GM19463 (cell line): ENCODE measurements at regions not wholly inside any gene's neighbourhood (a gene's known extent, or its start where the extent isn't known, plus 50 kb on each side); places are given as distances from the start of the nearest gene placed in this dataset.

ENCODE experiments used
- ATAC-seq: cut with Tn5 transposase; IDR thresholded peaks from one replicate; pipeline ENCODE4 v1.9.1; 2021; ENCODE audit warnings: mild to moderate bottlenecking, moderate library complexity; ENCODE audit not compliant: unreplicated experiment

- ATAC-seq, result no peak
These were observed 184.4 kb downstream of the CHST1 start for GRCh38 chr11:45481026-45481425.

GRCh38 chr11:45477588-45477987 is 187.8 kb downstream of the CHST1 start:
- ATAC-seq, result no peak

- no peak for ATAC-seq
These were observed 189.3 kb downstream of the CHST1 start for GRCh38 chr11:45476126-45476525.

GRCh38 chr11:45475173-45475572 is 189.0 kb upstream of the SYT13 start:
- ATAC-seq, result no peak

- no peak for ATAC-seq
These were observed 187.3 kb upstream of the SYT13 start for GRCh38 chr11:45473341-45473895.

- no peak for ATAC-seq
These were observed 186.7 kb upstream of the SYT13 start for GRCh38 chr11:45472716-45473317.

- no peak for ATAC-seq
These were observed 185.1 kb upstream of the SYT13 start for GRCh38 chr11:45471266-45471665.

- ATAC-seq, result no peak
These were observed 184.6 kb upstream of the SYT13 start for GRCh38 chr11:45470794-45471167.

- no peak for ATAC-seq
These were observed 184.1 kb upstream of the SYT13 start for GRCh38 chr11:45470151-45470793.

- no peak for ATAC-seq
These were observed 182.2 kb upstream of the SYT13 start for GRCh38 chr11:45468267-45468856.

GRCh38 chr11:45463541-45463940 is 177.4 kb upstream of the SYT13 start:
- ATAC-seq, result no peak

- ATAC-seq, result no peak
These were observed 175.4 kb upstream of the SYT13 start for GRCh38 chr11:45461514-45461913.

GRCh38 chr11:45459491-45459890 is 173.3 kb upstream of the SYT13 start:
- no peak for ATAC-seq

- ATAC-seq, result no peak
These were observed 172.1 kb upstream of the SYT13 start for GRCh38 chr11:45458269-45458668.

- no peak for ATAC-seq
These were observed 171.5 kb upstream of the SYT13 start for GRCh38 chr11:45457649-45458048.

GRCh38 chr11:45456686-45457085 is 170.5 kb upstream of the SYT13 start:
- ATAC-seq, result no peak

GRCh38 chr11:45455536-45455935 is 169.4 kb upstream of the SYT13 start:
- ATAC-seq, result no peak

GRCh38 chr11:45454917-45455401 is 168.8 kb upstream of the SYT13 start:
- no peak for ATAC-seq

GRCh38 chr11:45453721-45454120 is 167.6 kb upstream of the SYT13 start:
- ATAC-seq, result no peak

GRCh38 chr11:45451766-45452440 is 165.8 kb upstream of the SYT13 start:
- no peak for ATAC-seq

- no peak for ATAC-seq
These were observed 164.0 kb upstream of the SYT13 start for GRCh38 chr11:45450189-45450588.
